NCI-H1417 (cell line): ENCODE measurements at regions not wholly inside any gene's neighbourhood (a gene's known extent, or its start where the extent isn't known, plus 50 kb on each side); places are given as distances from the start of the nearest gene placed in this dataset.

ENCODE experiments used
- DNase-seq, 3 experiments: peaks; one replicate each; lab custom pipeline; 2025; lab: John Stamatoyannopoulos, UW

- DNase-seq: no peak
Measured at GRCh38 chr4:123841447-123842121, 445.0 kb downstream of the SPRY1 start.

GRCh38 chr4:123843137-123843536 lies 446.5 kb downstream of the SPRY1 start:
- DNase-seq: no peak

GRCh38 chr4:123844374-123844773 lies 447.8 kb downstream of the SPRY1 start:
- DNase-seq: no peak

GRCh38 chr4:123846092-123846491 lies 449.5 kb downstream of the SPRY1 start:
- DNase-seq: no peak

GRCh38 chr4:123846561-123846960 lies 450.0 kb downstream of the SPRY1 start:
- DNase-seq: no peak

GRCh38 chr4:123848606-123849005 lies 452.0 kb downstream of the SPRY1 start:
- no peak for DNase-seq

- peak in 1 of 3 experiments; percentile 23 for DNase-seq
Measured at GRCh38 chr4:123849495-123849894, 452.9 kb downstream of the SPRY1 start.

GRCh38 chr4:123851521-123851920 lies 454.9 kb downstream of the SPRY1 start:
- DNase-seq: no peak

GRCh38 chr4:123853651-123854050 lies 457.1 kb downstream of the SPRY1 start:
- DNase-seq: no peak

GRCh38 chr4:123856689-123857545 lies 460.3 kb downstream of the SPRY1 start:
- DNase-seq: peak in 2 of 3 experiments; percentile 27 to 78

GRCh38 chr4:123858465-123858864 lies 461.9 kb downstream of the SPRY1 start:
- no peak for DNase-seq

- DNase-seq: no peak
Measured at GRCh38 chr4:123862812-123863211, 466.2 kb downstream of the SPRY1 start.

GRCh38 chr4:123866796-123867195 lies 470.2 kb downstream of the SPRY1 start:
- no peak for DNase-seq

- DNase-seq: no peak
Measured at GRCh38 chr4:123867910-123868587, 471.5 kb downstream of the SPRY1 start.

- peak in 2 of 3 experiments; percentile 48 to 87 for DNase-seq
Measured at GRCh38 chr4:123869286-123870215, 473.0 kb downstream of the SPRY1 start.

GRCh38 chr4:123870216-123870876 lies 473.8 kb downstream of the SPRY1 start:
- DNase-seq: no peak

GRCh38 chr4:123871341-123871740 lies 474.7 kb downstream of the SPRY1 start:
- DNase-seq: peak in 1 of 3 experiments; percentile 14

- DNase-seq: no peak
Measured at GRCh38 chr4:123874063-123874462, 477.5 kb downstream of the SPRY1 start.

GRCh38 chr4:123876143-123876542 lies 479.5 kb downstream of the SPRY1 start:
- DNase-seq: no peak

- peak in 2 of 3 experiments; percentile 4 to 66 for DNase-seq
Measured at GRCh38 chr4:123876671-123877101, 480.1 kb downstream of the SPRY1 start.

GRCh38 chr4:123877551-123877950 lies 481.0 kb downstream of the SPRY1 start:
- no peak for DNase-seq
